ENCODE measurements at regions not wholly inside any gene's neighbourhood (a gene's known extent, or its start where the extent isn't known, plus 50 kb on each side); places are given as distances from the start of the nearest gene placed in this dataset.

DNA sequence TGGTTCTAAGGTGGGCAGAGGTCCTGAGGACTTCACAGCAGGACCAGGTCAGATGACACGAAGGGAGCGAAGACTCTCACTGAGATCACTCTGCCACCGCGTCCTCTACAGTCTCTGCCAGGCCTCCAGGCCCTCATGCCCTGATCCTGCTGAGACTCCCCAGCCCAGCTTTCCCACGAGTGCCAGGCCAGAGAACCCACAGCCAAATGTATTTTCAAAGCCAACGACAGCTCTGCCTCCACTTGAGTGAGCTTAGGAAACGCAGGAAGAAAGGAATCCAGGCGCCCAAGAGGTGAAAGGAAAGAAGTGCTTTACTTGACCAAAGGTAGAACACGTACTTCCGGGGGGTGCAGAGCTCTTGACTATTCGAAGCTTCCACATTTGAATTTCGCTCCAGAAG, 275.0 kb downstream of the XXYLT1 start:
- DNase-seq = no peak

GRCh38 chr3:194996746-194997145, 274.2 kb downstream of the XXYLT1 start:
- DNase-seq = no peak

DNA sequence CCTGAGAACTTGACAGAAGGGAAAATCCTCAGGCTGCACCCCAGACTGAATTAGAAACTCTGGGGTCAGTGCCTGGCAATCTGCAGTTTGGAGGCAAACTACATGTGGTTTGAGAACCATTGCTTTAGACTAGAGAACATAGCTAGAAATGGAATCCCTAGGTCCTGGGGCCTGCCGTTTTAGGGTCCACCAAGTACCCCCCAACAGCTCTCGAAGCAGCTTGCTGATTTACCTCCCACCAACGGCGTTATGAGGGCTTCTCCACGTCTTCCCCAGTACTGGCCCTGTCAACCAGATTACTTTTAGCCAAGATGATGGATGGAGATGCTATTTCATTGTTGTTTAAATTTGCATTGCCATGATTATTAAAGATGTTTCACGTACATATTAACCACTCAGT, 272.5 kb downstream of the XXYLT1 start:
- no peak for DNase-seq

DNA sequence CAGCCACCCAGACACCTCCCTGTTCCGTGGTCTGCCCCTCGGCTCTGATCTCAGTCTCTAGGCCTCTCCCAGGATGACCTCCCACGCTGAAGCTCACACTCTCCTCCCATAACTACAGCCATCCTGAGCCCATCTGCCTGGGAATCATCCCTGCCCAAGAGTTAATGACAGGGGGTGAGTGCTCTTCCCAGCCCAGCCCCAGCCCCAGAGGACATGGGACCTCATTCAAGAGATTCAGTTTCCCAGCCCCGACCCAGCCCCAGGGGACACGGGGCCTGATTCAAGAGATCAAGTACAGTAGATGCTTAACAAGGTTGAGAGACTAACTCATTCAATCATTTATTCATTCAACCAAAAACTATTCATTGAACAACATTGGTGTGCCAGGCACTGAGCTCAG, 272.0 kb downstream of the XXYLT1 start:
- DNase-seq = no peak

- no peak for DNase-seq
These were observed 271.5 kb downstream of the XXYLT1 start for GRCh38 chr3:194999491-194999890.

GRCh38 chr3:195001261-195001660, 269.7 kb downstream of the XXYLT1 start:
- no peak for DNase-seq

GRCh38 chr3:195001961-195002861, 268.7 kb downstream of the XXYLT1 start:
- peak; percentile 37 for DNase-seq

GRCh38 chr3:195003006-195003892, 267.7 kb downstream of the XXYLT1 start:
- DNase-seq = no peak

- no peak for DNase-seq
These were observed 267.1 kb downstream of the XXYLT1 start for GRCh38 chr3:195003893-195004289.

DNA sequence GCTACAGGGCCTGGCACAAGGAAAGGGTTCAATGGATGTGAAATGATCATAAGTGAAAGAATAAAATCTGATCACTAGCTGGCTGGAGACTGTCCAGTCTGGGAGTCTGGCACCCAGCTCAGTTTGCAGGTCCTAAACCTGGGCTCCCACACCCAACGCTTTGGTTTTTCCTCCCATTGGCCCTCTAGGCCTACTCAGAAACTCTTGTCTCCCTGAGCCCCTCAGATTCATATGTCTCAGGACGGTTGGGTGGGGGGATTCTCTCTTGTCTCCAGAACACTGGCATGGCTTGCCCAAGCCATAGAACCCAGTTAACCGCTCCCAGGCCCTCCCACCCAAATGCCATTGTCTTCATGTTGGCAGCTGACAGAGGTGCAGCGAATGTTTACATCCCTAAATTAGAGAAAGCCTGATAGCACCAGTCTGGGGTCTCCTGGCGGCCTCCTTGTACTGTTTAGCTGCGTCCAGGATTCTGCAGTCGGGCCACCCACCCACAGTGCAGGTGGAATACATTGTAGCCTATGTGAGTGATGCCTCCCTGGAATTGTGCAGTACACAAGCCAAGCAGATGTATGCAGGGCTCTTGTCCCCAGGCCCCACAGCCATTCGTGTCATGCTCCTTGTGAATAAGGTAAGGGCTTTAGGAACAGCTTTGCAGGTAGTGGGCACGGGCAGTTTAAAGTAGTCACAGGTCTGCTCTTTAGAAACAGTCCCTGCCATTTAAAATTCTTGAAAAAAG, 266.3 kb downstream of the XXYLT1 start:
- DNase-seq = no peak

DNA sequence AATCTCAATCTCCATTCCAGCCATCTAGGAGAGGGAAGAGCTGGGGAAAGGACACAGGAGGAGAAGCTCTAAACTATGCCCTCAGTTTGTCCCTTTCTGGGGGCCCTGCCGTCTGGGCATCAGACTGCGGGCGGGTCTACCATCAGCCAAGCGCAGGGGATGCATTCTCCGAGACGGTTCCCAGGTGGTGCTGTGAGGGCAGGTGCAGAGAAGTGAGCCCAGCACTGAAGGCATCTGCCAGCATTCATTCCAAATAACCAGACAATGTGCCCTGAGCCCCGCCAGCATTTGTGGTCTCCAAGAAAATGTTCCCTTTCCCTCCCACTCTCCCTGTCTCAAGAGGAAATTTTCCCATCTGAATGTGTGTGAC, 265.7 kb downstream of the XXYLT1 start:
- no peak for DNase-seq

DNA sequence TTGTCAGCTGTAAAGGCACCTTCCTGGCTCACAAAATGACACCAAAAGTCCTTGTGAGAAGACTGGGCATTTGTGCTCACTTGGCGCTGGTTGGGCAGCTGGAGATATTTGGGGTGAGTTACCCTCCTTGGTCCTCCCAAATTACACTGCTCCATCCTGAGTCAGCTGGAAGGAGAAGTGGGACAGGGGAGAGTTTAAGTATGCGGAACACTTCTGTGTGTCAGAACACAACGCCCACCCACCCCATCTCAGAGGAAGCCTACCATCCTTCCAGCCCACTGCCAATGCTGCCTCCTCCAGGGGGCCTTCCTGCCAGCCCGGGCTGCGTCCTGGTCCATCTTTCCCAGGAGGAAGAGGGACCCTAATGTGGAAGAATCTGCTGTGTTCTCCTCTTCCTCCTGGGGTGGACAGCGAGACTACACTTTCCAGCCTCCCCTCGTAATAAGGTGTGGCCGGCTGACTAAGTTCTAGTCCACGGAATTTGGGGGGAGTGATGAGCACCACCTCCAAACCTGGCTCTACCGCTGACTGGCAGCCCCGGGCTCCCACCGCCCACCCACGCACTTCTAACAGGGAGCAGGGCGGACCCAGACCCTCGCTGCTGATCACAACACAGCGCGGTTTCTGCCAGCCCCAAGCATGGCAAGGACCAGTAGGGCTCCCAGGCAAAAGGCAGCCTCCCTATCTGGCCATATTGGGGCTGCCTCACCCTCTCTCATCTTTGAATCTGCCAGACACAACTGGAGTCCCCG, 265.0 kb downstream of the XXYLT1 start:
- DNase-seq = no peak

DNA sequence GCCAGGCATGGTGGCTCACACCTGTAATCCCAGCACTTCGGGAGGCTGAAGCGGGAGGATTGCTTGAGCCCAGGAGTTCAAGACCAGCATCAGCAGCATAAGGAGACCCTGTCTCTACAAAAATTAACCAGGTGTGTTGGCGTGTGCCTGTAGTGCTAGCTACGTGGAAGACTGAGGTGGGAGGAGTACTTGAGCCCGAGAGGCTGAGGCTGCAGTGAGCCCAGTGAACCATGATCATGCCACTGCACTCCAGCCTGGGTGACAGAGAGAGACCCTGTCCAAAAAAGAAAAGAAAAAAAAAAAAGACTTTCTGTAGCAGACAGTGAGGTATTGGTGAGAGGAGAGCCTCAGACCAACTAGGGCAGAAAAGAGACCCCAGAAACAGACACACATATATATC, 263.8 kb downstream of the XXYLT1 start:
- DNase-seq = no peak

GRCh38 chr3:195007766-195008165, 263.2 kb downstream of the XXYLT1 start:
- DNase-seq = no peak

DNA sequence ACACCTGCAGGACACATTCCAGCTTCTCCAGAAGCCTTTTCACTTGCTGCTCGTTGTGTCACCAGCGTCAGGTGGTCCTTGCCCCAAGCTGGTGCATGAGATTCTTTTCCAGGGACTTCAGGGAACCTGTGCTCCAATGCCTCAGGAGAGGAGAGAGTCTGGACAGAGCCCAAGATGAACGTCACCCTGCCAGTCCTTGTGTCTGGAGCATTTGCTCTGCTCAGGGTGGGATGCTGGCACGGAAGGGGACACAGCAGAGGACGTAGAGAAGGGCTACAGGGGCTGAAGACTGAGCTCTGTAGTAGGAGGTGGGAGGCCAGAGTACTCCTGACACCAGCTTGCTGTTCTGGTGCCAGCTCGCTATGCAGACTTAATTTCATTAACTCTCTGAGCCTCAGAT, 262.1 kb downstream of the XXYLT1 start:
- no peak for DNase-seq

GRCh38 chr3:195009616-195010015, 261.3 kb downstream of the XXYLT1 start:
- no peak for DNase-seq

- no peak for DNase-seq
These were observed 260.3 kb downstream of the XXYLT1 start for GRCh38 chr3:195010551-195011100.

DNA sequence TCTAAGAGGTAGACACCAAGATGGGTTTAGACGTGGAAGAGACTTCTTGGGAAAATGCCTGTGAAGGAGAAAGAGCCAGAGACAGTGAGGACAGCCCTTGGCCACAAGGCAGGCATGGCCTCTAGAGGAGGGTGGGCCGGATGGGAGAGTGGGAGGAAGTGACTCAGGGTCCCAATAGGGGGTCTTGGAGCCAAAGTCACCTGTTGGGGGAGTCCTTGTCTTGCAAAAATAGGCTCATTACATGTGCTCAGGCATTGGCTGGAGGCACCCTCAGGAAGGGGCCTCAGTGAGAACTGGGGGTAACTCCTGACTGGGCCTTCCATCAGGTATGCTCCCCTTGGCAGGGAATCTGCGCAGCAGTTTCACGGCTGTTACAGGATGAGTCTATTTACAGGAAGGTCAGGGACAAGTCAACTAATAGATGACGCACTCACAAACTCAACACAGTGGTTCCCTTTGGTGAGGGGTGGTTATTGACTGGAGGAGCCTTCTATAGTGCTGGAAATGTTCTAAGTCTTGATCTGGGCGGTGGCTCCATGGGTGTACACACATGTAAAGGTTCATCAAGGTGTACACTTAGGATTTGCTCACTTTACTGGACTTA, 259.6 kb downstream of the XXYLT1 start:
- no peak for DNase-seq

GRCh38 chr3:195012100-195012499, 258.9 kb downstream of the XXYLT1 start:
- no peak for DNase-seq

DNA sequence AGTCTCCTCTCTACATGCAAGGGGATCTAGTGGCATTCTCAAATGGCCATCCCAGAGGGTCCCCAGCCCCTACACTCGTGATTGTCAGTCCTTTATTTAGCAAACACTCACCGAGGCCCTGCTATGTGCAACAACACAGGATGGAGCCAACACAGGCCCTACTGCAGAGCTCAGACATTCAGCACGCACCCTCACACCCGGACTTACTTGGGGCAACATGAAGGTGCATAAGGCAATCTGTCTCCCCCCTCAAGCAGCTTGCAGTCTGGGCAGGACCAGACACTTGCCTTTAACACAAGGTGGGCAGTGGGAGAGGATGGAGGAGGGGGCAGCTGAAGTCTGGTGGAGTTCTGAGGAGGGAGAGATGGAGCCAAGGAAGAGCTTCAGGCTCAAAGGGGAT, 258.4 kb downstream of the XXYLT1 start:
- DNase-seq = no peak
